HG03025 (cell line): ENCODE measurements at regions not wholly inside any gene's neighbourhood (a gene's known extent, or its start where the extent isn't known, plus 50 kb on each side); places are given as distances from the start of the nearest gene placed in this dataset.

ENCODE experiments used
- ATAC-seq: cut with Tn5 transposase; IDR thresholded peaks from one replicate; pipeline ENCODE4 v1.9.1; 2021; ENCODE audit warnings: mild to moderate bottlenecking, moderate library complexity; ENCODE audit not compliant: unreplicated experiment, low FRiP score

- no peak for ATAC-seq
These were observed 90.3 kb upstream of the APC start for GRCh38 chr5:112647428-112647827.

GRCh38 chr5:112648264-112648663 is 89.4 kb upstream of the APC start:
- ATAC-seq = no peak

GRCh38 chr5:112649882-112650281 is 87.8 kb upstream of the APC start:
- no peak for ATAC-seq

- ATAC-seq = no peak
These were observed 84.0 kb upstream of the APC start for GRCh38 chr5:112653638-112654205.

- no peak for ATAC-seq
These were observed 82.2 kb upstream of the APC start for GRCh38 chr5:112655513-112655912.

- no peak for ATAC-seq
These were observed 81.2 kb upstream of the APC start for GRCh38 chr5:112656451-112656850.

GRCh38 chr5:112657804-112658203 is 79.9 kb upstream of the APC start:
- ATAC-seq = no peak

GRCh38 chr5:112660359-112660758 is 77.3 kb upstream of the APC start:
- ATAC-seq = no peak

- no peak for ATAC-seq
These were observed 74.5 kb upstream of the APC start for GRCh38 chr5:112663146-112663545.

GRCh38 chr5:112668016-112668415 is 69.7 kb upstream of the APC start:
- no peak for ATAC-seq

GRCh38 chr5:112668911-112669310 is 68.8 kb upstream of the APC start:
- ATAC-seq = no peak

- no peak for ATAC-seq
These were observed 68.2 kb upstream of the APC start for GRCh38 chr5:112669328-112669963.

GRCh38 chr5:112671687-112672086 is 66.0 kb upstream of the APC start:
- ATAC-seq = no peak

GRCh38 chr5:112681481-112681908 is 56.2 kb upstream of the APC start:
- no peak for ATAC-seq

GRCh38 chr5:112682621-112683061 is 55.0 kb upstream of the APC start:
- no peak for ATAC-seq

GRCh38 chr5:112684121-112684520 is 53.6 kb upstream of the APC start:
- ATAC-seq = no peak

GRCh38 chr5:112684737-112685136 is 52.9 kb upstream of the APC start:
- ATAC-seq = no peak

GRCh38 chr5:112685386-112685785 is 52.3 kb upstream of the APC start:
- ATAC-seq = no peak

GRCh38 chr5:112685931-112686330 is 51.8 kb upstream of the APC start:
- ATAC-seq = no peak

- no peak for ATAC-seq
These were observed 51.0 kb upstream of the APC start for GRCh38 chr5:112686675-112687074.

GRCh38 chr5:112687306-112687705 is 50.4 kb upstream of the APC start:
- no peak for ATAC-seq
